ENCODE measurements at regions not wholly inside any gene's neighbourhood (a gene's known extent, or its start where the extent isn't known, plus 50 kb on each side); places are given as distances from the start of the nearest gene placed in this dataset.

DNA sequence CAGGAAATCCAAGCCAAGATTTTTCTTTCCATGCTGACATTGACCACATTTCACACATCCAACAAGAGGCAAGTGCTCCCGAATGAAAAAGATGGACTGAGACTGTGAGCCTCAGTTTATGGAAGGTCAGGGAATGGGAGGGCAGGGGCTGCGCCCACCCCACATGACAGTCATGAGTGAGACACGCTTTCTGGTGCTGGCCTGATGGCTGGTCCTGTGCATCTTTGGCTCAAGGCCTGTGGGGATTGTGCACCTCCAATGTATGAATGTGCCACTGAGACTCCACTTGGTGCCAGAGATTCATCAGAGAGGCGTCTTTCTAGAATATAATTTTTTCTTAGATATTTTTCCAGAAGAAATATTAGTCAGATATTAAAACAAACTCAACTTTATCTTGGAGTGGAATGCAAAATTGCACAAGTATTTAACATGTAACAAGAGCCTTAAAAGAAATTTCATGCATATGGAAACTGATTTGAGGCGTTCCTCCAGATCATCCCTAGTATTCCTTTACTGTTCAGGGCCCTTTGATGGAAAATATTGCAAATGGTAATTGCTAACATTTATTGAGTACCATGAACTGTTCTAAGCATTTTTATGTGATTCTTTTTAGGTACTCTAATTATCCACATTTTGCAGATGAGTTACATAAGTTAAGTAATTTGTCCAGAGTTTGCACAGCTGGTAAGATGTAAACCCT is 87.3 kb upstream of the GPR45 start:
- no peak for TF ChIP-seq ARNT (IDR thresholded peaks at IDR 0.05)
- no peak for TF ChIP-seq SP1 (IDR thresholded peaks at IDR 0.05)
- TF ChIP-seq HDGF (IDR thresholded peaks at IDR 0.05; ENCODE audit: borderline replicate concordance) = no peak
- no peak for TF ChIP-seq FOXM1 (IDR thresholded peaks at IDR 0.05; ENCODE audit: borderline replicate concordance)
- no peak for TF ChIP-seq BHLHE40 (IDR thresholded peaks at IDR 0.05; ENCODE audit: borderline replicate concordance)
- no peak for TF ChIP-seq FOXK2 (IDR thresholded peaks at IDR 0.05)
- TF ChIP-seq FOXA1 (IDR thresholded peaks at IDR 0.05) = no peak
- no peak for TF ChIP-seq L3MBTL2 (conservative IDR thresholded peaks at IDR 0.05)
- TF ChIP-seq NFRKB (IDR thresholded peaks at IDR 0.05) = no peak
- TF ChIP-seq SUZ12 (IDR thresholded peaks at IDR 0.05) = no peak

Measured in HEK293T (cell line).